ENCODE measurements at regions not wholly inside any gene's neighbourhood (a gene's known extent, or its start where the extent isn't known, plus 50 kb on each side); places are given as distances from the start of the nearest gene placed in this dataset.
A peak's percentile ranks its signal among the peaks of the same experiment; 100 is the strongest.
"Not testable (repeated sequence)": the region's sequence is repeated elsewhere in the genome, so short reads cannot be mapped to it uniquely, and the experiment has no call there.

- H3K9me3 ChIP-seq (ENCODE audit: control insufficient read depth, low read length); H3K27ac ChIP-seq (ENCODE audit: low read depth in 1 of 2, low read length in 2 of 2); DNase-seq; ATAC-seq (ENCODE audit: low FRiP score); H3K36me3 ChIP-seq (ENCODE audit: control insufficient read depth in 1 of 2, insufficient read depth in 2 of 2, low read length in 1 of 2); intact Hi-C loops (cut with DNase I); H3K27me3 ChIP-seq (ENCODE audit: control insufficient read depth in 1 of 2, insufficient read depth in 2 of 2, low read length in 1 of 2); H3K4me3 ChIP-seq (ENCODE audit: low read length in 2 of 2); H3K4me1 ChIP-seq (ENCODE audit: control insufficient read depth in 1 of 2, insufficient read depth in 2 of 2, low read length in 2 of 2): not testable (repeated sequence)
- WGBS, 2 donors, result 64 to 68% methylated on average over 7 of the region's 7 CpGs
Measured at GRCh38 chr21:9014243-9014734, 1507.1 kb upstream of the TPTE start.

DNA sequence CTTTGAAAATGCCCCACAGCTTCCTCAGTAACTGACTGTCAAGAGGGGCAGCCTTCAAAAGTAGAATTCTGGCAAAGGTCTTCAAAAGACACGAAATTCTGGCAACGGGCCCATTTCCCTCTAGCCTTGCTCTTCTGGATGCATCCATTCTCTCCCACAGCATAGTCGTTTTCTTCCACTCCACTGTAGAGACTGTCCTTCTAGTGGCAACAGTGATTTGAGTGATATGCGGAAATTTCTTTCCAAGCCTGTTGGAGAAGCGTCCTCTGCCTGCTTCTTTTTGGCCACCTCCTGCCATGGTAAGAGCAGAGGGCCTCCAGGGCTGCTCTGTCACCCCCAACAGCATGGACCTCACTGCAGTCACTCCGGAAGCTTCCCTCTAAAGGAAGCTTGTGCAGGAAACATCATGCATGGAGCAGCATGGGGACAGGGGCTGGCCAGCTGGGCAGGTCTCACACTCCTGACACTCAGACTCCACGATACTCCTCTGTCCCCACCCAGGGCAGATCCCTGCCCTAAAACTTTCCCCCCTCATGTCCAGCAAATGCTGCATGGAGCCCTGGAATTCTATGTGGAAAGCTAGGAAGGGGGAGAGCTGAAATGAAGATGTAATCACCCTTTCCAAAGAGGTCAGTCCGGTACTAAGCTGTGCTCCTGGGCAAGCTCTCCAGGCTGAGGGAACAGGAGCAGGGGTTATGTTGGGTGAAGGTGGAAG, 1505.7 kb upstream of the TPTE start:
- WGBS, 2 donors, result 56 to 57% methylated on average over 7 of the region's 8 CpGs
- H3K27me3 ChIP-seq (ENCODE audit: control insufficient read depth in 1 of 2, insufficient read depth in 2 of 2, low read length in 1 of 2); intact Hi-C loops (cut with DNase I); H3K36me3 ChIP-seq (ENCODE audit: control insufficient read depth in 1 of 2, insufficient read depth in 2 of 2, low read length in 1 of 2); H3K4me1 ChIP-seq (ENCODE audit: control insufficient read depth in 1 of 2, insufficient read depth in 2 of 2, low read length in 2 of 2); H3K9me3 ChIP-seq (ENCODE audit: control insufficient read depth, low read length); ATAC-seq (ENCODE audit: low FRiP score); H3K27ac ChIP-seq (ENCODE audit: low read depth in 1 of 2, low read length in 2 of 2); H3K4me3 ChIP-seq (ENCODE audit: low read length in 2 of 2): not testable (repeated sequence)
- peak in 1 of 2 donors; percentile 69 for DNase-seq

GRCh38 chr21:9017206-9017605, 1504.2 kb upstream of the TPTE start:
- H3K9me3 ChIP-seq (ENCODE audit: control insufficient read depth, low read length); H3K27ac ChIP-seq (ENCODE audit: low read depth in 1 of 2, low read length in 2 of 2); intact Hi-C loops (cut with DNase I); ATAC-seq (ENCODE audit: low FRiP score); H3K4me1 ChIP-seq (ENCODE audit: control insufficient read depth in 1 of 2, insufficient read depth in 2 of 2, low read length in 2 of 2); H3K36me3 ChIP-seq (ENCODE audit: control insufficient read depth in 1 of 2, insufficient read depth in 2 of 2, low read length in 1 of 2); H3K4me3 ChIP-seq (ENCODE audit: low read length in 2 of 2); H3K27me3 ChIP-seq (ENCODE audit: control insufficient read depth in 1 of 2, insufficient read depth in 2 of 2, low read length in 1 of 2): not testable (repeated sequence)
- WGBS, 2 donors, result 54 to 66% methylated on average over 2 of the region's 2 CpGs
- peak in 1 of 2 donors; percentile 74 for DNase-seq

DNA sequence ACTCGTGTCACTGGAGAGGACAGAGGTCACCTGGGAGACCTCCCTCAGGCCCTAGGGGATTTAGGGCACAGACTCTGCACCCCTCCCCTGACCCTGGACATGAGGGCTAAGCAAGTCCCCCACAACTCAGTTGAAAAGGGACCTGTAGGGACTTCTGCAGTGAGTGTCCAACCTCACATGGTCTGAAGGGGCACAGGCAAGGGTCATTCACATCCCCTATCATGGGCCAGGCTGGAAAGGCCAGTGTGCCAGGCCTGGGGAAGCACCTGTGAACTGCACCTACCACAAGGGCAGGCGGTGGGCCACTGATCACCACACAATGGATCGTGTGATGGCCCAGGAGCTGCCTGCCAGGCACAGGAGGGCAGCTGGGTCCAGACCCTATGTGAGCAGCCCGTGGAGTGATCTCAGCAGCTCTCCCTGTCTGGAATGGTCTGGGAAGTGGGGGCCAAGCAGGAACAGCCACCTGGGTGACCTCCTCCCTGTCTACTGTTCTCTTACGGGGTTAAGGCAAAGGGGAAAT, 1502.6 kb upstream of the TPTE start:
- intact Hi-C loops (cut with DNase I); H3K4me3 ChIP-seq (ENCODE audit: low read length in 2 of 2); H3K9me3 ChIP-seq (ENCODE audit: control insufficient read depth, low read length); H3K27me3 ChIP-seq (ENCODE audit: control insufficient read depth in 1 of 2, insufficient read depth in 2 of 2, low read length in 1 of 2); H3K4me1 ChIP-seq (ENCODE audit: control insufficient read depth in 1 of 2, insufficient read depth in 2 of 2, low read length in 2 of 2); H3K27ac ChIP-seq (ENCODE audit: low read depth in 1 of 2, low read length in 2 of 2); H3K36me3 ChIP-seq (ENCODE audit: control insufficient read depth in 1 of 2, insufficient read depth in 2 of 2, low read length in 1 of 2); ATAC-seq (ENCODE audit: low FRiP score): not testable (repeated sequence)
- peak in 1 of 2 donors; percentile 76 for DNase-seq
- WGBS, 2 donors, result 42 to 64% methylated on average over 3 to 5 of the region's 5 CpGs

DNA sequence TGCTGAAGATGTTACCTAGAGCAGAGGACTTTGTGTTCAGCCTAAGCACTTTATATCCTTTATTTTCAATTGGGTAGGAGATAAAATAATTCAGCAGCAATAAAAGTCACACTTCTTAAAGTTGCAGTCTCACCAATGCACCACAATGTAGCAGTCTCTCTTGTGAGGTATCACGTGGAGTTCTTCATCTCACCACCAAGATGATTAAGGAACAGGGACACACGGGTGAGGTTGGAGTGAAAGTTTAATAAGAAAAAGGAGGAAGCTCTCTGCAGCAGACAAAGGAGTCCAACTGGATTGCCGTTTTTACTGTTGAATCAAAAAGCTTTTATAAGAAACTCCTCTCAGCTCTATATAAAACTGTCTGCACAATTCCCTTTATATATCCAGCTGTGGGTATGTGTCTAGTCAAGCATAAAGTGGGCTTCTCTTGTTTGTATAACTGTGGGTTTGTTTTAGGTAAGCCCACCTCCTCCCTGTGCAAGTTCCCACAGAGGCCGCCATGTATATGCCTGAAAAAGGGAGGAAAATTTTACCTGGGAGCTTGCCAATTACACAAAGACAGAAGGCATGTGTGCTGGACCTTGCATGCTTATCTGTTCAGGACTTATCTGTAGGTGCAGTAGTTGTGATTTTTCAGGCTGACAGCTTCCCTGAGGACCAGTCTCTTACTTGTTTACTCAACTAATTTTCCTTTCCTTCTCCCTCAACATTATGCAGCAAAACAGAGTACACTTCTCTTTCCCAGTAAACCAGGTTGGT, 1497.2 kb upstream of the TPTE start:
- H3K4me3 ChIP-seq (ENCODE audit: low read length in 2 of 2); H3K36me3 ChIP-seq (ENCODE audit: control insufficient read depth in 1 of 2, insufficient read depth in 2 of 2, low read length in 1 of 2); H3K27ac ChIP-seq (ENCODE audit: low read depth in 1 of 2, low read length in 2 of 2); H3K27me3 ChIP-seq (ENCODE audit: control insufficient read depth in 1 of 2, insufficient read depth in 2 of 2, low read length in 1 of 2); H3K4me1 ChIP-seq (ENCODE audit: control insufficient read depth in 1 of 2, insufficient read depth in 2 of 2, low read length in 2 of 2); ATAC-seq (ENCODE audit: low FRiP score); DNase-seq; intact Hi-C loops (cut with DNase I); H3K9me3 ChIP-seq (ENCODE audit: control insufficient read depth, low read length): not testable (repeated sequence)
- WGBS, 2 donors, result 27 to 40% methylated on average over 4 of the region's 4 CpGs

GRCh38 chr21:9026729-9027416, 1494.5 kb upstream of the TPTE start:
- H3K36me3 ChIP-seq (ENCODE audit: control insufficient read depth in 1 of 2, insufficient read depth in 2 of 2, low read length in 1 of 2); ATAC-seq (ENCODE audit: low FRiP score); DNase-seq; intact Hi-C loops (cut with DNase I); H3K4me1 ChIP-seq (ENCODE audit: control insufficient read depth in 1 of 2, insufficient read depth in 2 of 2, low read length in 2 of 2); H3K27ac ChIP-seq (ENCODE audit: low read depth in 1 of 2, low read length in 2 of 2); H3K4me3 ChIP-seq (ENCODE audit: low read length in 2 of 2); H3K9me3 ChIP-seq (ENCODE audit: control insufficient read depth, low read length); H3K27me3 ChIP-seq (ENCODE audit: control insufficient read depth in 1 of 2, insufficient read depth in 2 of 2, low read length in 1 of 2): not testable (repeated sequence)
- 14 to 31% methylated on average over 2 of the region's 2 CpGs for WGBS, 2 donors

- 75 to 93% methylated on average over 2 of the region's 2 CpGs for WGBS, 2 donors
- ATAC-seq (ENCODE audit: low FRiP score); H3K4me1 ChIP-seq (ENCODE audit: control insufficient read depth in 1 of 2, insufficient read depth in 2 of 2, low read length in 2 of 2); intact Hi-C loops (cut with DNase I); H3K27ac ChIP-seq (ENCODE audit: low read depth in 1 of 2, low read length in 2 of 2); H3K27me3 ChIP-seq (ENCODE audit: control insufficient read depth in 1 of 2, insufficient read depth in 2 of 2, low read length in 1 of 2); H3K4me3 ChIP-seq (ENCODE audit: low read length in 2 of 2); H3K36me3 ChIP-seq (ENCODE audit: control insufficient read depth in 1 of 2, insufficient read depth in 2 of 2, low read length in 1 of 2); H3K9me3 ChIP-seq (ENCODE audit: control insufficient read depth, low read length): not testable (repeated sequence)
- DNase-seq, result peak in 1 of 2 donors; percentile 76
Measured at GRCh38 chr21:9027417-9027800, 1494.0 kb upstream of the TPTE start.

DNA sequence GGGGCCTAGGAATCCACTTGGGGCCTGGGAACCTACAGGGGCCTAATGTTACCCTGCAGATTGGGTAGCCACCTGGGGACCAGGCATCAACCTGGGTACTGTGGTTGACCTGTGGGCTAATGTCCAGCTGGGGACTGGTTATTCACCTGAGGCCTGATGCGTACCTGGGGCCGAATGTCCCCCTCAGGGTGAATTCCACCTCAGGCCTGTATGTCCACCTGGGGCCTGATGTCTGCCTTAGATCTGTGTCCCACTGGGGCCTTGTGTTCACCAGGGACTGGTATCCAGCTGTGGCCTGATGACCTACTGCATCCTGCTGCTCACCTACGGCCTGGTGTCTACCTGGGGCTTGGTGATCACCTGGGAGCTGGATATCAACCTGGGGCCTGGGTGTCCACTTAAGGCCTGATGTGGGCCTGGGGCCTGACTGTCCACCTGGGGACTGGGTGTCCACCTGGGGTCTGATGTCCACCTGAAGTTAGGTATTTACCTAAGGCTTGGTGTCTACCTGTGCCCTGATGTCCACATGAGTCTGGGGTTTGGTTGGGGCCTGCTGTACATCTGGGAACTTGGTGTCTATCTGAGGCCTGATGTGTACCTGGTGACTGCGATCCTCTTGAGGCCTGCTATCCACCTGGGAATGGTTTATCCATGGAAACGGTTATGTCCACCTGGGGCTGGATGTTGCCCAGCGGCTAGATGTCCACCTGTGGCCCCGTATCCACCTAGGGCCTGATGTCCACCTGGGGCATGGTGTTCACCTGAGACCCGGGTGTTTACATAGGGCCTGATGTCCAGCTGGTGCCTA, 1492.6 kb upstream of the TPTE start:
- H3K36me3 ChIP-seq (ENCODE audit: control insufficient read depth in 1 of 2, insufficient read depth in 2 of 2, low read length in 1 of 2); ATAC-seq (ENCODE audit: low FRiP score); H3K27ac ChIP-seq (ENCODE audit: low read depth in 1 of 2, low read length in 2 of 2); H3K4me1 ChIP-seq (ENCODE audit: control insufficient read depth in 1 of 2, insufficient read depth in 2 of 2, low read length in 2 of 2); intact Hi-C loops (cut with DNase I); H3K27me3 ChIP-seq (ENCODE audit: control insufficient read depth in 1 of 2, insufficient read depth in 2 of 2, low read length in 1 of 2); H3K9me3 ChIP-seq (ENCODE audit: control insufficient read depth, low read length); H3K4me3 ChIP-seq (ENCODE audit: low read length in 2 of 2): not testable (repeated sequence)
- peak in 1 of 2 donors; percentile 74 for DNase-seq
- WGBS, 2 donors, result 78 to 80% methylated on average over 8 of the region's 8 CpGs
